Hematopoietic multipotent progenitor cell (in vitro differentiated cells): ENCODE measurements at regions not wholly inside any gene's neighbourhood (a gene's known extent, or its start where the extent isn't known, plus 50 kb on each side); places are given as distances from the start of the nearest gene placed in this dataset.
"Not testable (repeated sequence)": the region's sequence is repeated elsewhere in the genome, so short reads cannot be mapped to it uniquely, and the experiment has no call there.

Source experiments
- DNase-seq, 3 donors: peaks; one replicate each; pipeline ENCODE4 v3.0.0-alpha.2; 2011 to 2015; ENCODE audit warnings: low read depth in 2 of 3, low spot score in 2 of 3

DNA sequence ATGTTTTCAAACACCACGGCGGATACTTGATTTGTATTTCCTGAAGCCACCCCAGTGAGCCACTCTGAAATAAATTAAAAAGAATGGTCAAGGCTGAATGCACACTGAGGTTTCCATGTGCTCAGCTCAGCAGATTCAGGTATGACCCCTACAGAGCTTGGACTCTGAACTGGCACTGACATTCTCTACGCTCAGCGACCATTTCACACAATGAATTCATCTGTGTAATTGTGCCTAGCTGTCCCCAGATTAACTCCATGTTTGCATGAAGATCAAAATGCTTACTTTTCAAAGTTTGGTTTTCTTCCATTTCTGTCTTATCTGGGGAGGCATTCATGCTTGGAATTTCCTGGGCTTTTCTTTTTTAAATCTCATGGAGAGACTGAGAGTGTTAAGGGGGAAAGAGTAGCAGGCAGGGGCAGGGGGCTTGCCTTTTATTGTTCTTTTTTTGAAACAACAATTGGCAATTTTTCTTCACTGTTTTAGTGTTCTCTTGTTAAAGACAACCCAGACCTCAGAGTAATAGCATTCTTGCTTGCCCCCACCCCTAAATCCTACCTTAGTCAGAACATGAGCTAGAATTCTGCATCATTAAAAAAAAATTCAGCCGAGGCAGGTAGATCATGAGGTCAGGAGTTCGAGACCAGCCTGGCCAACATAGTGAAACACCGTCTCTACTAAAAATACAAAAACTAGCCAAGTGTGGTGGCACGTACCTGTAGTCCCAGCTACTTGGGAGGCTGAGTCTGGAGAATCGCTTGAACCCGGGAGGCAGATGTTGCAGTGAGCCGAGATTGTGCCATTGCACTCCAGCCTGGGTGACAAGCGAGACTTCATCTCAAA is 85.5 kb upstream of the HNF1B start:
- no peak for DNase-seq

DNA sequence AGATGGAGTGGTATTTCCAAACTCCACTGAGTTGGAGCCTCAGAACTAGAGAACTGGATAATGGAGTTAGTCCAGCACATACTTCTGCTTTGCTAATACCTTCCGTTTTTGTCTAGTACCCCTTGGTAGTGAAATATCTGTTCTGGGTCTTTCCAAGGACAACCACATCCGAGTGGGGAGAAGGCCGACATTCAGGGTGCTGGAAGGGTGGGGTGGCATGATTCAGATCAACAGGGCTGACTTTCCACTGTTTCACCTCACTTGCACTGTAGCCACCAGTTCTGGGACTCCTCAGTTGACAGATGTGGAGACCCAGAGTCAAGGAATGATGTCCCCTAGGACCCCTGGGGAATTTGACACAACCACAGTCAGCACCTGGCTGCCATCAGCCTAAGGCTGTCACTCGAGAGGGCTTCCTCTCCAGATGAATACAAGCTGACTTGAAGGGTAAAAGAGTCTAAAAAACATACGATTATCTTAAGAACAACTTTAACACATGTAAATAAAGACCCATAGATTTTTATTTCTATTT is 84.8 kb upstream of the HNF1B start:
- no peak for DNase-seq

DNA sequence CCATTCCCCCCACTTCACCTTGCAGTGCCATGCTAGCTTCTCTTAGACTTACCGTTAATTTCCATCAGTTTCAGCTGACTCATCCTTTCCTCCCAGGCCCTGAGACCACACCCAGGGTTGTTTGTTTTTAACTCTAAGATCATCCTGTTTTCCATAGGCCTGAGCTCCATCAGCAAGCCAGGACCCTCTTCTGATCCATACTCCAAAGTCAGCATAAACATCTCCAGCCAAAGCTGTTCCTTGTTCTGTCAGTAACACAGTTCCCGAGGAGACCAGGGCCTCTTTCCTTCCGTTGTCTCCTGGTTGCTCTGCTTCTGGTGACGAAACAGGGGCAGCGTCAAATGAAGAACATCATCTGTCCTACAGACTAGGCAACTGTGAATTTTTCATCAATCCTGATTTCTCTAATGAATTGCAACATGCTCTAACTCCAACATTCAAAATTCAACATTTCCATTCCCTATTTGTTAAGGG is 83.8 kb upstream of the HNF1B start:
- DNase-seq, result peak in 2 of 3 donors; percentile 48 to 50

DNA sequence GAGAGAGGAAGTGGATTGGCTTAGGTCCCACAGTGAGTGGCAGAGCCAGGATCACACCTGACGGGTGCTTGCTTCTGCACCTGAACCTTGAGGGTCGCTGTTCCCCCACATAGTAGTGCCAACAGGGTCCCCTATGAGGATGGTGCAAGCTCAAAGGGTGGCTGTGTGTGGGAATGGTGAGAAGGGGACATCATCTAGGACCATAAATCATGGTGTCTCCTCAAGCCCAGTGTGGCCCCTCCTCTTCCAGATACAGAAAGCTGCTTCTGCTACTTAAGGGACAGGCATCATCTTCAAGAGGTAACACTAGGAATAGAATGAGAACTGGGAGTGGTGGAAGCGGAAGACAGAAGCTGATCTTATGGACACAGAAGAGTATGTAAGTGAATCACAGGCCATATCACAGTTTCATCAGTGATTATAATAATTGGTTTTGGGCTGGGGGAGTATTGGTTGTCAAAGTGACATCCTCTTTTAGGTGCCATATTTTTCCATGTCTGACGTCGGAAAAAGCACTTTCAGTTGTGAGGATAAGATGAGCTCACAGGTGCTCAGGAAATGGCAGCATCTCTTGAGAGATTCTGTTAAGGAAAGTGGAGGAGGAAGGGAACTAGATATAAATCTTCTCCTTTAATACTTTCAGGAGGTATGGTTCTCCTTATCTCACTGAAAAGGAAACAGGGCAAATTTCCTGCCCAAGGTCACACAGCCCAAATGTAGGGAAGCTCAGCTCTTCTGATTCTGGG is 83.2 kb upstream of the HNF1B start:
- DNase-seq, result no peak

DNA sequence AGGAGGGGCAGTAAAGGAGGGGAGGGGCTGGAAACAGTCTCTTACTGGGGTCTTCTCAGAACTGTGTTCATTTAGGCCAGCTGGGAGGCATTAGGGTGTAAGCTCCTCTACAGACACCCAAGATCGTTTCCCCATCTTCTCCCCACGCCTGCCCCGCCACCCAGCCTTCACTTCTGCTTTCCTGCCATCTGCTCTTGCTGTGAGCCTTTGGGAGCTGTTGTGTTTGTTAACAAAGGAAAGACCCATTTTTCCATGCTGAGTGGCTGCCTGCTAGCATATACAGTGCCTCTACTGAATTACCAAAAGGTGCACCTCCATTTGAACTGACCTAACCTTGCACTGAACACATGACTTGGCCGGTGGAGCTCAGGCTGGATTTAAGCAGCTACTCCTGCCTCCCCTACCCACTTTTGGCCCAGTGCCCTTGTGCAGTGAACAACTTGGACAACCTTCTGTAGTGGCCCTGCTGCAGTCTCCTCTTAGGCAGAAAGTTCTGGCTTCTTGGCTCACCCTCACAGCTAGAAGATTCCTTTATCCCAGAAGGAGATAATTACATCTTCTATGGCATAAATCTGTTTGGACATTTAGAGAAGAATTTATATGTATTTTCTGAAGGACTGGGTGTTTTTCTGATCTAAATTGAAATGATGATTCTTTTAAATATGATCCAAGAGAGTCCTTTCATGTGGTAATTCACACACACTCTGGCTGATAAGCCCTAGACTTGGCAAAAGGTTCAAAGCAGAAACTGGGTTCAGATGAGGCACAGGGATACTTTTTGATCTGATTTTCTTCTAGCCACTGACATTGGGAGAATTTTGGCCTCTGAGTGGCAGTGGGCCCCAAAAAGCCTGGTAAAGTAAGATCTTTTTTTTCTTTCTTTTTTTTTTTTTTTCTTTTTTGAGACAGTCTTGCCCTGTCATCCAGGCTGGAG is 81.9 kb upstream of the HNF1B start:
- DNase-seq, result peak in 1 of 3 donors; percentile 72

DNA sequence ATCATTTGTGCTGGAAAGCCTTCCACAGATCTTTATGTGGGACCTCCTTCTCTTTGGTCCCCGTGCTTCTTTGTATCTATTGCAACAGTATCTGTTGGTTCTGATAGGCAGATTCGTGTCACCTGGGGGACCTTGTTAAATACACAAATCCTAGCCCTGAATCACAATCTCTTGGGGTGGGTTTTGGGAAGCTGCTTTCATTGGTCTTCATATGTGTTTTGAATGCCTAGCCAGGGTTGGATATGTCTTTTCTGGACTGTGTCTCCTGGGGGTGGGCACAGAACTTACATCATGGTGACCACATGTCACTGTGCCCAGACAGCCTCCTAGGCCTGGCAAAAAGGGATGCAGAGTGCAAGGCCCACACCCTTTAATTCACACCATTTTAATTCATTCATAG is 81.0 kb upstream of the HNF1B start:
- no peak for DNase-seq

DNA sequence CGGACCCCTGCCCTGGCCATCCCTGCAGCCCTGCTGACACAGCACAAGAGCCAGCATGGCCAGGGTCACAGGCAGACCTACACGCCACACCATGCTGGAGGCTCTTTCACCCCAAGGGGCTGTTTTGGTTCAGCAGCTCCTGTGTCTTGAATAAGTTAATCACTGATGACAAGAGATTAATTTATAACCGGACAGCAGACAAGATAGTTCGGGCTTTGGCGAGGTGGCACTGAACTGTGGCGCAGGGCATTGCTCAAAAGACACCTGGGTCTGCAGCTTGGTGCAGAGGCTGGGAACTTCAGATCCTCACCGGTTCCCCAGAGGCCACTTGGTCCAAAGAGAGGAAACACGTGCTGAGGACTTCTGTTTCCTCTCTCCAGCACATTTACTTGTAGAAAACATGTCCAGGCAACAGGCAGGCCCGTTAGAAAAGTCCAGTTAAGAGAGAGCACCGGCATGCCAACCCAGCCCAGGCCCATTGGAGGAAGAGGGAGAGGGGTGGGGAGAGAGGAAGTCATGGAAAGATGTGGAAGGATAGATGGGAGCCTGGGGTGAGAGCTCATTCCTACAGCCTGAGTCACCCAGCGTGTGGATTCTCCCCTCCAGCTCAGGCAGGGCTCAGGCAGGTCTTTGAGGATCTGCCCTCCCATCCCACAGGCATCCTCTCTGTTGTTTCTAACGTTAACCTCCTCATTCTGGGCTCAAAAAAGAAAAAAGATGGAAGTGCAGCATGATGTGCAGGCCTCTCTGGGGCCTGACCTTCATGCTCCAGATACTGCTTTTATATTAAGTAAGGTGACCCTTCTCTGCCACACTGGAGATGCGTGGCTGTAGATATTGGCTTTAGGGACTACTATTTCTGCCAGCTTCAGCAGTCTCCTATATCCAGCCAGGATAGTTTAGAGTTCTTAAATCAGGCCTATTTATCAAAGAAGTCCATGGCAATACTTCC is 80.0 kb upstream of the HNF1B start:
- no peak for DNase-seq

DNA sequence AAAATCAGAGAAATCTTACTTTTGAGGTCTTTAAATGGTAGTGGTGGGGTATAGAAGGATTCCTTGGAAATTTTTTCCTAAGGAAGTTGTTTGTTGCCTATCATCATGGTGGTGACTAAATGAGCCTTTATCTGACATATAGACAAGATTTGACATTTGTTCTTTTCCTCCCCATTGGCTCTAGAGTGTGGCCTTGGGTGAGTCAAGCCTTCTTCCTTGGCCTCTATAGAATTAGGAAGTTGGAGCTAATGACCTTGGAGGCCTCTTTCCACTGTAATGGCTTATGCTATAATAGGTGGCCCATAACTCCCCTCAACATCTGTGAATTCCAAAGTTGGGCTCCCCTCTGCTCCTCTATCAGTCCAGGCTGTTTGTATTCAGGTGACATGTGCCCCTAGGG is 79.1 kb upstream of the HNF1B start:
- DNase-seq, result no peak

DNA sequence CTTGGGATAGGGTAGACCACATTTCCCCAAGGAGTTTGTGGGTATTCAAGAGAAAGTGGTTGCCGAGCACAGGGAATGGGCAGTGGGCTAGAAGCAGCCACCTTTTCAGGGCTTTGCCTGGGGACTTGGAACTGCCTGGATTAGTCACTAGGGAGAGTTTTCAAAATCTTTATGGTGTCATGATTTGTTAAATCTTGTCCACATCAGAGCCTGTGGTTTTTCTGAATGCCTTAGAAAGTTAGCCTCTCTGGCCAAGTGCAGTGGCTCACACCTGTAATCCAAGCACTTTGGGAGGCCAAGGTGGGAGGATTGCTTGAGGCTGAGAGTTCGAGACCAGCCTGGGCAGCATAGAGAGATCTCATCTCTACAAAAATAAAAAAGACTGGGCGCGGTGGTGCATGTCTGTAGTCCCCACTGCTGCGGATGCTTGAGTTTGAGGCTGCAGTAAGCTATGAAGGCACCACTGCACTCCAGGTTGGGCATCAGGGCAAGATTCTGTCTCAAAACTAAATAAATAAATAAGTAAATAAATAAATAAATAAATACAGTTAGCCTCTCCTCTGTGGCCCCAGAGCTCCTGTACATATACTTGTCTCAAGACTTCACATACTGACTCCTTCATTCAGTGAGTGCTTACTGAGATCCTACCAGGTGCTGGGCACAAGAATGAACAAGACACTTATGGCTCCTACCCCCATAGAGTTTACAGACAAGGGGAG is 76.3 kb upstream of the HNF1B start:
- DNase-seq, result no peak

DNA sequence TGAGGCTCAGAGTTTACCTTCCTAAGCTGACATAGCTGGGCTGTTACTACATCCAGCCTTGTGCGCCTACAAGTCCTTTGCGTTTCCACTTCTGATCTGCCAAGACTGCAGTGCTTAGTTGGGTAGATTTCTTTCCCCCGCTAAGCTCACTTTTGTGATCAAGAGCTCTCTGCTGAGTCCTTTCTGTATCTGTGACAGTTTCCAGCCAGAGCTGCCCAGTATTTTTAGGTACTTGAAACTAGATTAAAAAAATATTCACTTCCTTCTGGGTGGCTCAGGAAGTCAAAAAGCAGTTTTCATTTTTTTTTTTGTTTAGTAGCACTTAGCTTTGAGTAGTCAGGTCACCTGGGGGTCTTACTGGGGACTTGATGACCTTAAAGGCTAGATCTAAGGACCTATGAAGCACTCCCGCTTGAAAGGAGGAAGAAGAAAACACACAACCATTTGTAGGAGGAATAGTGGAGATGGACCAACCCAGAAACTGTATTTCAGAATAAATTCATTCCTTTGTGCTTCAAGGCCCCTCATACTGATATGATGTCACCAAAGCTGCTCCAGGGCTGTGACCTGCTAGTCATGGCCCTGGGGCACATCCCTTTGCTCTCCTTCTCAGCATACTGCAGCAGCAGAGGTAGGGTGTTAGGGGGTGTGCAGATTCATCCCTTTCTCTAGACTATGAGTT is 75.6 kb upstream of the HNF1B start:
- peak in 1 of 3 donors; percentile 46 for DNase-seq

DNA sequence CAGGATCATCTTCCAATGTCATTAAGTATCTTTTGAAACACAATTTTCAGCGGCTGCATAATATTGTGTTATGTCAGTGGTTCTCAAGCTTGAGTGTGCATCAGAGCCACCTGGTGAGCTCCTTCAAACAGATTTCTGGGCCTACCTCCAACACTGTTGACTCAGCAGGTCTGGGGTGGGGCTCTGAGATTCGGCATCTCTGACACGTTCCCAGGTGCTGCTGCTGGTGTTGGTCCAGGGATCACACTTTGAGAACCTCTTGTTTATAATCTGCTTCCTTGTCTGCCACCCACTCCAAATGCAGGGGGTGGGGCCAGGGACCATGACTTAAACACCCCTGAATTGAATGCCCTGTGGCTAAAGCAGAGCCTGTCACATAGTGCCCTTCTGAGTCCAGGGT is 73.8 kb upstream of the HNF1B start:
- peak in 1 of 3 donors; percentile 39 for DNase-seq

DNA sequence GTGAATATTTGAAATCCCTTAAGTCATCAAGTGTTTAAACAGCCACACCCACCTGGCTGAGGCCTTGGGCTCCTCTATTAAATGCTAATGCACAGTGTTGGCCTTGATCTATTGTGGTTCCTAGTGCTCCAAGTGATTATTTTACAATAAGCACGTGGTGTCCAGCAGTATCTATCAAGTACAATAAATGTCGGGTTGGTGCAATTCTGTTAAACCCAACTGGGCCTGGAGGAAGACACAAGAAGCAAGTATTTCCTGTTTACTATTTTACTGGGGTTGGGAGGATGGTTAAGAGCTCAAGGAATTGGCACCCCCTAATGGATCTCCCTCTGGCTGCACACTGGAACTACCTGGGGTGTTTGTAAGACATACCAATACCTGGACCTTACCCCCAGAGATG is 72.1 kb upstream of the HNF1B start:
- DNase-seq, result no peak

DNA sequence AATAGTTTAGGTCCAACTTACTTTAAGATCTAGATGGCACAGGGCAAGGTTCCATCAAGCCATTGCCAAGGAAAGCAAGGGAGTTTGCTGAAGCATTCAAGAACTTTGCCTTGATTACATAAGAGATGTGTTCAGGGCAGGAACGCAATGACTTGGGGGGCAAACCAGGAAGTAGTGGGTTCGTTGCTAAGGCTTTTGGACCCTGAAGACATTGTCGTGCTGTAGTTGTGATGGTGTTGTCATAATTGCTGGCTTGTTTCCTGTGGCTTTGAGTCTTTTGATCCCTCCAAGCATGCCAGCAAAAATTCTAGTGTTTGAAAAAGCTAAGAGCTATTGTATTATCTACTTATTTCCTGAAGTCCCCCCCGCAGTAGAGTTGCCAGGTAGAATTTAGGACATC is 70.7 kb upstream of the HNF1B start:
- DNase-seq, result no peak

DNA sequence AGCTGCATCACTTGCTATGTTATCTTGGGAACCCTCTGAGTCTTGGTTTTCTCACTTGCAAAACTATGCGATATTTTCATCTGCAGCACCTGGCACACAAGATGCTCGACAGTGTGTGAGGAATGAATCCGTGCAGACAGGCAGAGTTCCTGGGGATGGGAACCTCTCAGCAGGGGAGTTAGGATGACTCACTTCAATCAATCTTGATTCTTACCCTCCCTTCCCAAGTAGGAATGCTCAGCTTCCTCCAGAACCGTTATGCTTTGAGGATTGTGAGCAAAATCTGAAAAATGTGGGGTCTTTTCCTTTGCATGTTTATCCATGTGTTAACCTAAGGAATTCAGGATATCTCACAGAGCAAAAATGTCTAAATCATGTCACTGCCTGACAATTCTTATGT is 68.9 kb upstream of the HNF1B start:
- DNase-seq, result no peak

DNA sequence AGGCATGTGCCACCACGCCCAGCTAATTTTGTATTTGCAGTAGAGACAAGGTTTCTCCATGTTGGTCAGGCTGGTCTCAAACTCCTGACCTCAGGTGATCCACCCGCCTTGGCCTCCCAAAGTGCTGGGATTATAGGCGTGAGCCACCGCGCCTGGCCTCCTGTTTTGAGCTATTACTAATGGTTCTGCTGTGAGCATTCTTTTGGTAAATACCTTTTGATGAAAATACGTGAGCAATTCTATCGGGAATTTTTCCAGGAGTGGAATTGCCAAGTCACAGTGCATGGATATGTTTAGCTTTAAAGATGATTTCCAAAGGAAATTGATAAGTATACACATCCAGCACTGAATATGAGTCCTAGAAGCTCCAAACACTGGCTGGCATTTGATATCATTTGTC is 64.0 kb upstream of the HNF1B start:
- not testable (repeated sequence) for DNase-seq

DNA sequence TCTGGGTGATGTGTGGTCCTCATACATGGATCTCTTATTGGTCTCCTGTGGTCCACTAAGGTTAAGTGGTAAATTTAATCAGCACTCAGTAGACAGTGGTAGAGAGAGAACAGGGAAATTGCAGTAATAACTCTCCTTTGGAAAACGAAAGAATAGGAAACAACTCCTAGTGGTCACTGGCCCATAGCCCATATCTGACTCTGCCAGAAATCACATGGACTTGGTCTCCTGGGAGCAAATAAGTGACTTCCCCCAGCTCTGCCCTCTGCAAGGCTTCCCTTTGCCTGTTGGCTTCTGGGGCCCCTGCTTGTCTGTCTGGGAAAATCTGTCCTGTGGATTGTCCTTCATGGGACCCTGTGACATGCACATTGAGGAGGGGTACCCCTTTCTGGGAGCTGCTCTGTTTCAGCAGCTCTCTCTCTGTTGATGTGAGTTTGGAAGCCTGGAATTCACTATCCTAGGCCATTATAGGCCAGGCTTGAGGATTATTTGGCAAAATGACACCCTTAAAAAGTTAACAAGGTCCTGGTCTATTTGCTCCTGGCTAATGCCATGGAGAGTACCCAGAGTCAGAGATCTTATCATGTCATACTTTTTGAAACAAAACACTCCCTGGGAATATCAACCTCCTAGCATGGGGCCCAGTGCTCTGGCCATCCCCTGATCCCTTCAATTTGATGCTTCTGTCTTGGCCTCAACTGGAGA is 58.0 kb upstream of the HNF1B start:
- DNase-seq, result no peak

DNA sequence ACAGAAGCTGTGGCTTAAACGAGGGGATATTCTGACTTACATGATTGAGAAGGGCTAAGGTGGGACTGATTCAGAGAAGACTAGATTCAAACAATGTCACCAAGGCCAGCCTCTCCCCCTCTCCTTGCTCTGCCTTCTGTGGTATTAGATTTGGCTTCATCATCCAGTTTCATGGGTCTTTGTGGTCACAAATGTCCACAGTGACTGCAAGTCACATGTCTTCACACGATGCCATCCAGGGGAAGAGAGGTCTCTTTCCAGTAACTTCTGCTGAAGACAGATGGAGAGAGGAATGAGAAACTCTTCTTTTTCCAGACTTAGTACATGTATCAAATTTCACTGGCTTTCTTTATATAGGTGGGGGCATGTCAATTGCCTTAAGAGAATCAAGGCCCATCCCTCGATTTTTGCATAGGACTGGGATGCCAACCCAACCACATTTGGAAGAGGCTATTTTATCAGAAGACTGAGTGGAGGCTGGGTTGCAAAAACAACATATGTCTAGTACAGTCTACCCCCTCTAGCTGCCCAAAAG is 57.3 kb upstream of the HNF1B start:
- no peak for DNase-seq
